Transverse colon (tissue), 4 donors: ENCODE measurements at regions not wholly inside any gene's neighbourhood (a gene's known extent, or its start where the extent isn't known, plus 50 kb on each side); places are given as distances from the start of the nearest gene placed in this dataset.

Source experiments
- CTCF ChIP-seq, 5 experiments: fragments of 200-600 bp in 3 of 5; fragments of 450-650 bp in 2 of 5; sonication (generic) in 3 of 5; IDR thresholded peaks; 1 replicate in 2 of 5; 2 replicates in 3 of 5; pipeline ENCODE4 v1.5.1; 2016 to 2017; ENCODE audit warnings: antibody characterized with exemption in 5 of 5, inconsistent platforms in 3 of 5, mild to moderate bottlenecking in 2 of 5, moderate library complexity in 1 of 5
- EP300 ChIP-seq: sonication (generic); formaldehyde crosslinking; IDR thresholded peaks from one replicate; pipeline ENCODE4 v1.6.1; 2017; ENCODE audit warnings: antibody characterized with exemption, low read depth
- POLR2A ChIP-seq: fragments of 450-650 bp; IDR thresholded peaks from one replicate; pipeline ENCODE4 v1.6.1; 2016; ENCODE audit warnings: antibody characterized with exemption, mild to moderate bottlenecking, moderate library complexity
- POLR2AphosphoS5 ChIP-seq, 3 donors: sonication (generic); formaldehyde crosslinking; IDR thresholded peaks; one replicate each; pipeline ENCODE4 v1.6.1; 2016; ENCODE audit warnings: antibody characterized with exemption in 3 of 3

- TF ChIP-seq CTCF (IDR thresholded peaks at IDR 0.05) (no peak), EP300 (no peak), POLR2AphosphoS5 (IDR thresholded peaks at IDR 0.05) (no peak), POLR2A (no peak)
Measured at GRCh38 chr12:28065889-28066630, 93.5 kb upstream of the PTHLH start.
